Vagina (tissue), 2 donors: ENCODE measurements at regions not wholly inside any gene's neighbourhood (a gene's known extent, or its start where the extent isn't known, plus 50 kb on each side); places are given as distances from the start of the nearest gene placed in this dataset.

Experiments
- POLR2AphosphoS5 ChIP-seq, 2 donors: sonication (generic); formaldehyde crosslinking; IDR thresholded peaks; one replicate each; pipeline ENCODE4 v1.9.0; 2017; ENCODE audit warnings: antibody characterized with exemption in 2 of 2, mild to moderate bottlenecking in 2 of 2, low read depth in 1 of 2; ENCODE audit not compliant: insufficient read depth in 1 of 2
- TF ChIP-seq, protein P1 (sequence below), 3 experiments: fragments of 450-650 bp in 2 of 3; fragments of 200-600 bp in 1 of 3; sonication (generic) in 1 of 3; IDR thresholded peaks; one replicate each; pipeline ENCODE4 v1.5.1; 2017 to 2019; ENCODE audit warnings: antibody characterized with exemption in 3 of 3, mild to moderate bottlenecking in 2 of 3, moderate library complexity in 2 of 3

GRCh38 chr2:239716009-239716408 lies 309.1 kb downstream of the NDUFA10 start:
- TF ChIP-seq, protein P1, sequence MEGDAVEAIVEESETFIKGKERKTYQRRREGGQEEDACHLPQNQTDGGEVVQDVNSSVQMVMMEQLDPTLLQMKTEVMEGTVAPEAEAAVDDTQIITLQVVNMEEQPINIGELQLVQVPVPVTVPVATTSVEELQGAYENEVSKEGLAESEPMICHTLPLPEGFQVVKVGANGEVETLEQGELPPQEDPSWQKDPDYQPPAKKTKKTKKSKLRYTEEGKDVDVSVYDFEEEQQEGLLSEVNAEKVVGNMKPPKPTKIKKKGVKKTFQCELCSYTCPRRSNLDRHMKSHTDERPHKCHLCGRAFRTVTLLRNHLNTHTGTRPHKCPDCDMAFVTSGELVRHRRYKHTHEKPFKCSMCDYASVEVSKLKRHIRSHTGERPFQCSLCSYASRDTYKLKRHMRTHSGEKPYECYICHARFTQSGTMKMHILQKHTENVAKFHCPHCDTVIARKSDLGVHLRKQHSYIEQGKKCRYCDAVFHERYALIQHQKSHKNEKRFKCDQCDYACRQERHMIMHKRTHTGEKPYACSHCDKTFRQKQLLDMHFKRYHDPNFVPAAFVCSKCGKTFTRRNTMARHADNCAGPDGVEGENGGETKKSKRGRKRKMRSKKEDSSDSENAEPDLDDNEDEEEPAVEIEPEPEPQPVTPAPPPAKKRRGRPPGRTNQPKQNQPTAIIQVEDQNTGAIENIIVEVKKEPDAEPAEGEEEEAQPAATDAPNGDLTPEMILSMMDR (IDR thresholded peaks at IDR 0.05), result no peak
- no peak for TF ChIP-seq POLR2AphosphoS5 (IDR thresholded peaks at IDR 0.05; ENCODE audit: insufficient read depth in 1 of 2, low read depth in 1 of 2)
